Mammary epithelial cell (primary cell): ENCODE measurements at regions not wholly inside any gene's neighbourhood (a gene's known extent, or its start where the extent isn't known, plus 50 kb on each side); places are given as distances from the start of the nearest gene placed in this dataset.

Experiments used
- CTCF ChIP-seq, 2 donors: IDR thresholded peaks in 1 of 2; conservative IDR thresholded peaks in 1 of 2; 2 replicates each; pipeline ENCODE4 v1.5.1; 2011 to 2012; ENCODE audit warnings: inconsistent platforms in 2 of 2, low read length in 2 of 2, mild to moderate bottlenecking in 2 of 2, control low read depth in 1 of 2, low read depth in 1 of 2; ENCODE audit not compliant: insufficient read depth in 1 of 2; ENCODE audit errors: extremely low read depth in 1 of 2
- EZH2 ChIP-seq: IDR thresholded peaks from 2 replicates; pipeline ENCODE4 v1.6.1; 2012; ENCODE audit warnings: low read length, inconsistent platforms, borderline replicate concordance

GRCh38 chr7:111672901-111673300 lies 110.6 kb upstream of the IMMP2L start:
- TF ChIP-seq CTCF (conservative IDR thresholded peaks at IDR 0.05 in 1 of 2, IDR thresholded peaks at IDR 0.05 in 1 of 2; ENCODE audit: extremely low read depth in 1 of 2, insufficient read depth in 1 of 2, low read depth in 1 of 2, low read length in 2 of 2) (no peak), EZH2 (no peak)
